ENCODE measurements at regions not wholly inside any gene's neighbourhood (a gene's known extent, or its start where the extent isn't known, plus 50 kb on each side); places are given as distances from the start of the nearest gene placed in this dataset.
"Not testable (repeated sequence)": the region's sequence is repeated elsewhere in the genome, so short reads cannot be mapped to it uniquely, and the experiment has no call there.

- TF ChIP-seq, protein P1, sequence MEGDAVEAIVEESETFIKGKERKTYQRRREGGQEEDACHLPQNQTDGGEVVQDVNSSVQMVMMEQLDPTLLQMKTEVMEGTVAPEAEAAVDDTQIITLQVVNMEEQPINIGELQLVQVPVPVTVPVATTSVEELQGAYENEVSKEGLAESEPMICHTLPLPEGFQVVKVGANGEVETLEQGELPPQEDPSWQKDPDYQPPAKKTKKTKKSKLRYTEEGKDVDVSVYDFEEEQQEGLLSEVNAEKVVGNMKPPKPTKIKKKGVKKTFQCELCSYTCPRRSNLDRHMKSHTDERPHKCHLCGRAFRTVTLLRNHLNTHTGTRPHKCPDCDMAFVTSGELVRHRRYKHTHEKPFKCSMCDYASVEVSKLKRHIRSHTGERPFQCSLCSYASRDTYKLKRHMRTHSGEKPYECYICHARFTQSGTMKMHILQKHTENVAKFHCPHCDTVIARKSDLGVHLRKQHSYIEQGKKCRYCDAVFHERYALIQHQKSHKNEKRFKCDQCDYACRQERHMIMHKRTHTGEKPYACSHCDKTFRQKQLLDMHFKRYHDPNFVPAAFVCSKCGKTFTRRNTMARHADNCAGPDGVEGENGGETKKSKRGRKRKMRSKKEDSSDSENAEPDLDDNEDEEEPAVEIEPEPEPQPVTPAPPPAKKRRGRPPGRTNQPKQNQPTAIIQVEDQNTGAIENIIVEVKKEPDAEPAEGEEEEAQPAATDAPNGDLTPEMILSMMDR (IDR thresholded peaks at IDR 0.05; ENCODE audit: low read depth, low read length), result no peak
- no peak for DNase-seq (ENCODE audit: low read depth in 2 of 2)
- no peak overlapping the region for H3K4me3 ChIP-seq (replicated peaks in 1 of 2; ENCODE audit: low read depth in 2 of 2, low read length in 2 of 2)
Measured at GRCh38 chr11:26929806-26930517, 64.0 kb upstream of the FIBIN start.

DNA sequence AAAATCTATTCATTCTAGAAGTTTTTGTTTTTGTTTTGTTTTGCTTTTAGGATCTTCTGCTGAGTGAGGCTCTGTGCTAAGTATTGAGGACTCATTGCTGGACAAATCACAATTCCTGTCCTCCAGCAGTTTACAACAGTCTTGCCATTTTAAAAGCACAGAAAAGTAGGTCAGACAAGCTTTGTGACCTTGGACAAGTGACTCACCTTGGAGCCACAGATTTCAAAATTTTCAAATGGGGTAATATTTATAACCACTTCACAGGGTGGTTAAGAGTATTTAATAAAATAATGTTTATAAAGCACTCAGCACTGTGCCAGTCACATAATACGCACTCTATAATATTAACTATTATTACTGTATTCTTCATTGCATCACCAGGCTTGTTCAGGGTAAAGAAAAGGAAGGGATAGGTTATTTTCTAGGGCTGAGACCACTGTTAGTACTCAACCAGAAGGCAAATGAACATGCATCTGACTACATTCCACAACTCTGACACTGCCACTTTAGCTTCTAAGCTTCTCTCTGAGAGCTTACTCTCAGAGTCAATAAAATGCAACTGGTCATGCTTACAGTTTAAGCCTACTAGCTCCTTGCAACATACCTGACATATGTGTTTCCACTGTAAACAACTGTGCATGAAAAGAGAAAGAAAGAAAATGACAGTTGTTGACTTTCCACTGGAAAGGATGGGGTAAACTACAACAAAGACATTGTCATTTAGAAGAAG, 63.2 kb upstream of the FIBIN start:
- peak in 1 of 2 donors; percentile 77 for DNase-seq (ENCODE audit: low read depth in 2 of 2)
- TF ChIP-seq, protein P1 (IDR thresholded peaks at IDR 0.05; ENCODE audit: low read depth, low read length), result no peak
- H3K4me3 ChIP-seq (replicated peaks in 1 of 2; ENCODE audit: low read depth in 2 of 2, low read length in 2 of 2), result no peak overlapping the region

DNA sequence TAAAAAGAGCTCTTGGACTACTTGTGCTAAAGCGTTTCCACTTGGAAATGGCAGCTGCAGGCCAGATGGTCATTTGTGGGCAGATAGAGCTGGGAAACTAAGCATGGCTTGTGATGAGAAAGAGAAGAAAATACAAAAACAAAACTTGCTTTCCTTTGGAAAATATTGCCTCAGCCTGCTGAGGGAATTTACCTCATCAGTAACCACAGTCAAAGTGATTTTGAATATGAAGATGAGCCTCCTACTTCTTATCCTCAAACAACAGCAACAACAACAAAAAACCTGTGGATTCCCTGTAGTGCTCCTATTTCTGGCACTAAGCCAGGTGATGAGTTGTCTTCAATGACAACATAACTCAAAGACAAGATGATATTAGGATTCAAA, 62.7 kb upstream of the FIBIN start:
- DNase-seq (ENCODE audit: low read depth in 2 of 2), result peak in 1 of 2 donors; percentile 58
- TF ChIP-seq, protein P1 (IDR thresholded peaks at IDR 0.05; ENCODE audit: low read depth, low read length), result no peak
- H3K4me3 ChIP-seq (replicated peaks in 1 of 2; ENCODE audit: low read depth in 2 of 2, low read length in 2 of 2), result no peak overlapping the region

DNA sequence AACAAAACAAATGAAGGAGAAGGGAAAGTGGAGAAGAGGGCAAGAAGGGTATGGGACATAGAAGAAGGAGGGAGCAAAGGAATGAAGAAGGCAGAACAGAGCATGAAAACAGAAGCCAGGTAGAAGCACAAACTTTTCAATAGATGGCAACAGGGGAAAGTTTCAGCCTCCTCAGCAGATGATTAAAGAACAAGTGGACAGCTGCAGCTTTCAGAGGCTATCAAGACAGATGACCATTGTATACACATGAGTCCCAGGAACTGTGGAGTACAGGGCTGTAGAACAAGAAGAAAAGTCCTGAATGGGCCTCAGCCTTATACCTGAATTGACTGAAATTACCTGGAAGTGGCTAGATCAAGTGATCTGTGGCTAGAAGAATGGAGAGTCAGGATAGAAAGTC, 62.0 kb upstream of the FIBIN start:
- TF ChIP-seq, protein P1 (IDR thresholded peaks at IDR 0.05; ENCODE audit: low read depth, low read length), result no peak
- no peak overlapping the region for H3K4me3 ChIP-seq (replicated peaks in 1 of 2; ENCODE audit: low read depth in 2 of 2, low read length in 2 of 2)
- DNase-seq (ENCODE audit: low read depth in 2 of 2), result no peak

GRCh38 chr11:26936109-26936508, 57.8 kb upstream of the FIBIN start:
- no peak for DNase-seq (ENCODE audit: low read depth in 2 of 2)
- no peak overlapping the region for H3K4me3 ChIP-seq (replicated peaks in 1 of 2; ENCODE audit: low read depth in 2 of 2, low read length in 2 of 2)
- TF ChIP-seq, protein P1 (IDR thresholded peaks at IDR 0.05; ENCODE audit: low read depth, low read length), result no peak

- TF ChIP-seq, protein P1 (IDR thresholded peaks at IDR 0.05; ENCODE audit: low read depth, low read length), result no peak
- H3K4me3 ChIP-seq (replicated peaks in 1 of 2; ENCODE audit: low read depth in 2 of 2, low read length in 2 of 2), result no peak overlapping the region
- DNase-seq (ENCODE audit: low read depth in 2 of 2), result no peak
Measured at GRCh38 chr11:26937386-26937785, 56.5 kb upstream of the FIBIN start.

DNA sequence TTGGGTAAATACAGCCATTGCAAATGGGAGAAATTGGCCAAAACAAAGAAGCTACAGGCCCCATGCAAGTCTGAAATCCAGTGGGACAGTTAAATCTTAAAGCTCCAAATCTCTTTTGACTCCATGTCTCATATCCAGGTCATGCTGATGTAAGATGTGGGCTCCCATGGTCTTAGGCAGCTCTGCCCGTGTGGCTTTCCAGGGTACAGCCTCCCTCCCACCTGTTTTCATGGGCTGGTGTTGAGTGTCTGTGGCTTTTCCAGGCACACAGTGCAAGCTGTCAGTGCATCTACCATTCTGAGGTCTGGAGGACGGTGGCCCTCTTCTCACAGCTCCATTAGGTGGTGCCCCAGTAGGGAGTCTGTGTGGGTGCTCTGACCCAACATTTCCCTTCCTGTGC, 53.4 kb upstream of the FIBIN start:
- DNase-seq (ENCODE audit: low read depth in 2 of 2); H3K4me3 ChIP-seq (replicated peaks in 1 of 2; ENCODE audit: low read depth in 2 of 2, low read length in 2 of 2): not testable (repeated sequence)

Measured in cardiac fibroblast (primary cell).